ENCODE measurements at regions not wholly inside any gene's neighbourhood (a gene's known extent, or its start where the extent isn't known, plus 50 kb on each side); places are given as distances from the start of the nearest gene placed in this dataset.

DNA sequence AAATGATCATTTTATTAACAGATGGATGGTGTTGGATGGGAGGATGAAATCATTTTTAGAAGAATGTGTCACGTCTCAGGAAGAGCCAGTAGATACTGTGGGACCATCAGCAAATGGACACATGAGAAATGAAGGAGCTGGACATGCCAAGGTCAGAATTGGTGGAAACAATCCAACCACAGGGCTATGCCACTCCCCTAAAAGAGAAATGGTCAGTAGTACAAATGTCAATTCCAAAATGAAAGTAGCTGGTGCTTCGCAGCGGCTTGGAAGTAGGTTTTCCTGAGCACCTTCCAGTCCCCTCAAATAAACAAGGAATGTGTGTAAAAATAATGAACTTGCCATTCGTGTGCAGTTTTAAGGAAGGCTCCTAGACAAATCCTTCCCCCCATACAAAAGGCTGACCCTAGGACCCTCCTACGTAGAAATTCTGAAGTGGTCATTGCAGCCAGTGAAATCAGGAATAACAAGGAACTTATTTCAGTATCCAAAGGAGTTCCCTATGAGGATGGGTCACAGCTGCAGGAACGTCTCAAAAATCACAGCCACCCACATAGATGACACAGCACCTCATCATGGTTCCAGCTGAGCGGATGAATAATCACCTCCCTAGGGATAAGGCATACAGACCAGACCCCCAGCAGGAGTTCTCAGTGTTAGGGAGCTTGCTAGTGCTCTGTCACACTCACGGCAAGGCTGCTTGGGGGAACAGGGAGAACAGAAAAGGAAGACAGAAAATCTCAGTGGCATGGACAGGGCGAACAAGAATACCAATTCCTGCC, 239.2 kb downstream of the HS3ST3A1 start:
- H3K79me2 ChIP-seq (ENCODE audit: insufficient read depth, low read length) = no peaks in the 10 kb centered on the region
- no peak overlapping the region for H3K9ac ChIP-seq (ENCODE audit: low read depth, low read length, poor library complexity, severe bottlenecking)
- no peak overlapping the region for H3K4me3 ChIP-seq (ENCODE audit: low read length, poor library complexity, severe bottlenecking)
- TF ChIP-seq, protein P1, sequence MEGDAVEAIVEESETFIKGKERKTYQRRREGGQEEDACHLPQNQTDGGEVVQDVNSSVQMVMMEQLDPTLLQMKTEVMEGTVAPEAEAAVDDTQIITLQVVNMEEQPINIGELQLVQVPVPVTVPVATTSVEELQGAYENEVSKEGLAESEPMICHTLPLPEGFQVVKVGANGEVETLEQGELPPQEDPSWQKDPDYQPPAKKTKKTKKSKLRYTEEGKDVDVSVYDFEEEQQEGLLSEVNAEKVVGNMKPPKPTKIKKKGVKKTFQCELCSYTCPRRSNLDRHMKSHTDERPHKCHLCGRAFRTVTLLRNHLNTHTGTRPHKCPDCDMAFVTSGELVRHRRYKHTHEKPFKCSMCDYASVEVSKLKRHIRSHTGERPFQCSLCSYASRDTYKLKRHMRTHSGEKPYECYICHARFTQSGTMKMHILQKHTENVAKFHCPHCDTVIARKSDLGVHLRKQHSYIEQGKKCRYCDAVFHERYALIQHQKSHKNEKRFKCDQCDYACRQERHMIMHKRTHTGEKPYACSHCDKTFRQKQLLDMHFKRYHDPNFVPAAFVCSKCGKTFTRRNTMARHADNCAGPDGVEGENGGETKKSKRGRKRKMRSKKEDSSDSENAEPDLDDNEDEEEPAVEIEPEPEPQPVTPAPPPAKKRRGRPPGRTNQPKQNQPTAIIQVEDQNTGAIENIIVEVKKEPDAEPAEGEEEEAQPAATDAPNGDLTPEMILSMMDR (conservative IDR thresholded peaks at IDR 0.05; ENCODE audit: low read length) = no peak
- TF ChIP-seq EZH2phosphoT487 (IDR thresholded peaks at IDR 0.05; ENCODE audit: borderline replicate concordance) = no peak
- no peak overlapping the region for H2AFZ ChIP-seq (ENCODE audit: low read length)
- H3K27me3 ChIP-seq (ENCODE audit: insufficient read depth, low read length, poor library complexity, severe bottlenecking) = no peaks in the 10 kb centered on the region
- H3K9me2 ChIP-seq (replicated peaks; ENCODE audit: low read depth, low read length) = no peaks in the 10 kb centered on the region
- H4K20me1 ChIP-seq (ENCODE audit: insufficient read depth, low read length, poor library complexity, severe bottlenecking) = no peaks in the 10 kb centered on the region
- H3F3A ChIP-seq (ENCODE audit: low read depth) = no peaks in the 10 kb centered on the region
- peaks cover 3% of the 10 kb centered on the region; the same call in 1 of the 2 replicates for H3K9me3 ChIP-seq (ENCODE audit: insufficient read depth, low read depth, low read length)
- no peak overlapping the region for H3K4me2 ChIP-seq (ENCODE audit: low read depth, low read length, poor library complexity, severe bottlenecking)
- no peaks in the 10 kb centered on the region for H3K36me3 ChIP-seq (ENCODE audit: insufficient read depth, low read length)
- H3K4me1 ChIP-seq (ENCODE audit: insufficient read depth, low read length, poor library complexity, severe bottlenecking) = no peaks in the 10 kb centered on the region

- H4K20me1 ChIP-seq (ENCODE audit: insufficient read depth, low read length, poor library complexity, severe bottlenecking) = no peaks in the 10 kb centered on the region
- H3K4me1 ChIP-seq (ENCODE audit: insufficient read depth, low read length, poor library complexity, severe bottlenecking) = no peaks in the 10 kb centered on the region
- H3K4me2 ChIP-seq (ENCODE audit: low read depth, low read length, poor library complexity, severe bottlenecking) = no peak overlapping the region
- H3K9me3 ChIP-seq (ENCODE audit: insufficient read depth, low read depth, low read length) = peaks cover 1% of the 10 kb centered on the region; the same call in 1 of the 2 replicates
- no peak overlapping the region for H3K4me3 ChIP-seq (ENCODE audit: low read length, poor library complexity, severe bottlenecking)
- no peaks in the 10 kb centered on the region for H3K9me2 ChIP-seq (replicated peaks; ENCODE audit: low read depth, low read length)
- no peaks in the 10 kb centered on the region for H3K79me2 ChIP-seq (ENCODE audit: insufficient read depth, low read length)
- H3F3A ChIP-seq (ENCODE audit: low read depth) = no peaks in the 10 kb centered on the region
- no peaks in the 10 kb centered on the region for H3K27me3 ChIP-seq (ENCODE audit: insufficient read depth, low read length, poor library complexity, severe bottlenecking)
- no peaks in the 10 kb centered on the region for H3K36me3 ChIP-seq (ENCODE audit: insufficient read depth, low read length)
- TF ChIP-seq EZH2phosphoT487 (IDR thresholded peaks at IDR 0.05; ENCODE audit: borderline replicate concordance) = no peak
- TF ChIP-seq, protein P1 (conservative IDR thresholded peaks at IDR 0.05; ENCODE audit: low read length) = no peak
- no peak overlapping the region for H3K9ac ChIP-seq (ENCODE audit: low read depth, low read length, poor library complexity, severe bottlenecking)
- H2AFZ ChIP-seq (ENCODE audit: low read length) = no peak overlapping the region
Observed at GRCh38 chr17:13359774-13360173, 242.0 kb downstream of the HS3ST3A1 start.

DNA sequence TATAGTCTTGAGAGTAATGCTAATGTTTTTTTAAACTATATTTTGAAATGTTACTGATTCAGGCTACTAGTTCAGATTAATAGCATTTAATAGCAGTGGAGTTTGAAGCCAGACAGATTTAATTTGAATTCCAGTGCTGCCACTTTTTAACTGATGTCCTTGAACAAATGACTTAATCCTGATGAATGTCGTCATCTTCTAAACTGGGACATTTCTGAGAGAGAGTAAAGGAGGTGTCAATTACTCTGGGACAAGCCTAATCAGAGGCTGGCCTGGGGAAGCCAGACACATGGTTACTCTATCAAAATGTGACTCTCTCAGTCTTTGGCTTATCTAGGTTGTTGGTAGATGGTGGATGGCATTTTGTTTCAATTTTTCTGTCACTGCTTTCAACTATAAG, 246.7 kb downstream of the HS3ST3A1 start:
- no peak overlapping the region for H2AFZ ChIP-seq (ENCODE audit: low read length)
- H3K4me1 ChIP-seq (ENCODE audit: insufficient read depth, low read length, poor library complexity, severe bottlenecking) = no peaks in the 10 kb centered on the region
- peaks cover 2% of the 10 kb centered on the region; the same call in 1 of the 2 replicates for H3K9me3 ChIP-seq (ENCODE audit: insufficient read depth, low read depth, low read length)
- H3K79me2 ChIP-seq (ENCODE audit: insufficient read depth, low read length) = no peaks in the 10 kb centered on the region
- H3K9me2 ChIP-seq (replicated peaks; ENCODE audit: low read depth, low read length) = no peaks in the 10 kb centered on the region
- no peaks in the 10 kb centered on the region for H3K36me3 ChIP-seq (ENCODE audit: insufficient read depth, low read length)
- TF ChIP-seq, protein P1 (conservative IDR thresholded peaks at IDR 0.05; ENCODE audit: low read length) = no peak
- no peak for TF ChIP-seq EZH2phosphoT487 (IDR thresholded peaks at IDR 0.05; ENCODE audit: borderline replicate concordance)
- H3K9ac ChIP-seq (ENCODE audit: low read depth, low read length, poor library complexity, severe bottlenecking) = no peak overlapping the region
- H4K20me1 ChIP-seq (ENCODE audit: insufficient read depth, low read length, poor library complexity, severe bottlenecking) = no peaks in the 10 kb centered on the region
- H3K27me3 ChIP-seq (ENCODE audit: insufficient read depth, low read length, poor library complexity, severe bottlenecking) = no peaks in the 10 kb centered on the region
- H3F3A ChIP-seq (ENCODE audit: low read depth) = no peaks in the 10 kb centered on the region
- no peak overlapping the region for H3K4me3 ChIP-seq (ENCODE audit: low read length, poor library complexity, severe bottlenecking)
- no peak overlapping the region for H3K4me2 ChIP-seq (ENCODE audit: low read depth, low read length, poor library complexity, severe bottlenecking)
